ENCODE measurements at regions not wholly inside any gene's neighbourhood (a gene's known extent, or its start where the extent isn't known, plus 50 kb on each side); places are given as distances from the start of the nearest gene placed in this dataset.

- H3K79me2 ChIP-seq (ENCODE audit: low read length) = no peaks in the 10 kb centered on the region
- no peak overlapping the region for H3K9ac ChIP-seq (ENCODE audit: low read length)
- no peak overlapping the region for H2AFZ ChIP-seq (ENCODE audit: low read length)
- no peaks in the 10 kb centered on the region for H3K27me3 ChIP-seq (ENCODE audit: low read length)
- intact Hi-C loops (cut with micrococcal nuclease) = no loop called here
- H3K4me2 ChIP-seq (ENCODE audit: low read length) = no peak overlapping the region
- ChIA-PET CTCF (no interaction called here), POLR2A (ENCODE audit: unreplicated experiment) (no interaction called here)
- H3K4me3 ChIP-seq (ENCODE audit: low read length) = no peak overlapping the region
- H3K9me2 ChIP-seq (replicated peaks; ENCODE audit: low read length) = no peaks in the 10 kb centered on the region
- no peak for ATAC-seq
- DNase-seq = no peak
- H3K4me1 ChIP-seq (ENCODE audit: insufficient read depth, low read length) = no peaks in the 10 kb centered on the region
- H3K36me3 ChIP-seq (ENCODE audit: low read depth, low read length) = no peaks in the 10 kb centered on the region
- BruUV-seq (replicated peaks) = no TSS peak
- H3F3A ChIP-seq (ENCODE audit: low read length, unreplicated experiment) = no peaks in the 10 kb centered on the region
- no peak overlapping the region for H3K27ac ChIP-seq (ENCODE audit: low read length)
- H4K20me1 ChIP-seq (ENCODE audit: low read length) = no peaks in the 10 kb centered on the region
- H3K9me3 ChIP-seq (ENCODE audit: low read length) = peaks cover 13% of the 10 kb centered on the region; the same call in 1 of the 2 replicates
- TF ChIP-seq CTCF (conservative IDR thresholded peaks at IDR 0.05; ENCODE audit: low read depth, low read length) (no peak), EZH2 (IDR thresholded peaks at IDR 0.05; ENCODE audit: low read length, unreplicated experiment) (no peak)
Measured at GRCh38 chr6:102195311-102195710, 801.8 kb downstream of the GRIK2 start.

DNA sequence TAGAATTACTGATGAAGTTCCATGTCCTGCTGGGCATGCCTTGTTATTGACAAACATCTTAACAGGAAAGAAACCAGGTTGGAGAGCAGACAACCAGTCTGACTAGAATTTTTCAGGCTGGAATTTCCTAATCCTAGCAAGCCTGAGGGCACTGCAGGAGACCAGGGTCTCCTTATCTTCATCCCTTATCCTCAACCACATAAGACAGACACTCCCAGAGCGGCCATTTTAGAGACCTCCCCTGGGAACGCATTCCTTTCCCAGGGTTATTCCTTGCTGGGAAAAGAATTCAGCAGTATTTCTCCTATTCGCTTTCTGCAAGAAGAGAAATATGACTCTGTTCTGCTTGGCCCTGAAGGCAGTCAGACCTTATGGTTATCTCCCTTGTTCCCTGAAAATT is 803.7 kb downstream of the GRIK2 start:
- Histone ChIP-seq H3K36me3 (ENCODE audit: low read depth, low read length) (no peaks in the 10 kb centered on the region), H3K79me2 (ENCODE audit: low read length) (no peaks in the 10 kb centered on the region), H3K9me3 (ENCODE audit: low read length) (peaks cover 13% of the 10 kb centered on the region; the same call in 1 of the 2 replicates), H3K4me2 (ENCODE audit: low read length) (no peak overlapping the region), H3K4me1 (ENCODE audit: insufficient read depth, low read length) (no peaks in the 10 kb centered on the region), H4K20me1 (ENCODE audit: low read length) (no peaks in the 10 kb centered on the region), H3K4me3 (ENCODE audit: low read length) (no peak overlapping the region), H2AFZ (ENCODE audit: low read length) (no peak overlapping the region), H3K27me3 (ENCODE audit: low read length) (no peaks in the 10 kb centered on the region), H3F3A (ENCODE audit: low read length, unreplicated experiment) (no peaks in the 10 kb centered on the region), H3K9me2 (replicated peaks; ENCODE audit: low read length) (no peaks in the 10 kb centered on the region), H3K9ac (ENCODE audit: low read length) (no peak overlapping the region), H3K27ac (ENCODE audit: low read length) (no peak overlapping the region)
- no TSS peak for BruUV-seq (replicated peaks)
- DNase-seq = no peak
- intact Hi-C loops (cut with micrococcal nuclease) = no loop called here
- CTCF ChIA-PET = no interaction called here
- no peak for ATAC-seq
- POLR2A ChIA-PET (ENCODE audit: unreplicated experiment) = no interaction called here
- TF ChIP-seq EZH2phosphoT487 (IDR thresholded peaks at IDR 0.05; ENCODE audit: borderline replicate concordance, low read length) (no peak), CTCF (conservative IDR thresholded peaks at IDR 0.05; ENCODE audit: low read depth, low read length) (no peak), EZH2 (IDR thresholded peaks at IDR 0.05; ENCODE audit: low read length, unreplicated experiment) (no peak)

DNA sequence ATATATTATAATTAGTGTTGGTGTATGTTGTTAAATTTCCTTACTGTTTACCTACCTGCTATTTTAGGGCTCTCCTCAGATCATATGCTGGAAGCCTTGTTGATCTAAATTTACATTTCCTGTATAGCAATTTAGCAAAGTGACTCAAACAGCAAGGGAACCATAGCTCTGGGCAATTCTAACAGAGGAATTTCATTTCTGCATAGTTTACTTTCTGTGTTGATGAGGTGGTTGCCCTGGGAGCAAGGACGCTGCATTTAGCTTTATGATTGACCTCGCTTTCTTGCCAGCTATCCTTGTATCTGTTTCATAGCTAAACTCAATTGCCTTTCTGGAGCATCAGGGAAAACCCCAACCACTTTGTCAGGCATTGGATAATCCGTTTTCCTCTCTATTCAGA is 810.8 kb downstream of the GRIK2 start:
- H3K27me3 ChIP-seq (ENCODE audit: low read length) = no peaks in the 10 kb centered on the region
- no peak overlapping the region for H3K4me2 ChIP-seq (ENCODE audit: low read length)
- TF ChIP-seq CTCF (conservative IDR thresholded peaks at IDR 0.05; ENCODE audit: low read depth, low read length) = no peak
- TF ChIP-seq EZH2 (IDR thresholded peaks at IDR 0.05; ENCODE audit: low read length, unreplicated experiment) = no peak
- no peak for TF ChIP-seq EZH2phosphoT487 (IDR thresholded peaks at IDR 0.05; ENCODE audit: borderline replicate concordance, low read length)
- peak; percentile 38; the same call in 1 of the 2 replicates for ATAC-seq
- H2AFZ ChIP-seq (ENCODE audit: low read length) = no peak overlapping the region
- POLR2A ChIA-PET (ENCODE audit: unreplicated experiment) = interaction anchor here (0.5 kb wide), 1 partner anchor 8 kb away, joined by 3 read pairs; no protein-coding TSS in a partner anchor
- no peaks in the 10 kb centered on the region for H4K20me1 ChIP-seq (ENCODE audit: low read length)
- CTCF ChIA-PET = no interaction called here
- no peaks in the 10 kb centered on the region for H3K9me2 ChIP-seq (replicated peaks; ENCODE audit: low read length)
- no peaks in the 10 kb centered on the region for H3K9me3 ChIP-seq (ENCODE audit: low read length)
- H3K36me3 ChIP-seq (ENCODE audit: low read depth, low read length) = no peaks in the 10 kb centered on the region
- BruUV-seq (replicated peaks) = no TSS peak
- H3K79me2 ChIP-seq (ENCODE audit: low read length) = no peaks in the 10 kb centered on the region
- intact Hi-C loops (cut with micrococcal nuclease) = no loop called here
- no peak overlapping the region for H3K9ac ChIP-seq (ENCODE audit: low read length)
- H3F3A ChIP-seq (ENCODE audit: low read length, unreplicated experiment) = no peaks in the 10 kb centered on the region
- DNase-seq = no peak
- H3K4me1 ChIP-seq (ENCODE audit: insufficient read depth, low read length) = no peaks in the 10 kb centered on the region
- H3K27ac ChIP-seq (ENCODE audit: low read length) = no peak overlapping the region
- no peak overlapping the region for H3K4me3 ChIP-seq (ENCODE audit: low read length)
